GM19324 (cell line): ENCODE measurements at regions not wholly inside any gene's neighbourhood (a gene's known extent, or its start where the extent isn't known, plus 50 kb on each side); places are given as distances from the start of the nearest gene placed in this dataset.
A peak's percentile ranks its signal among the peaks of the same experiment; 100 is the strongest.

Source experiments
- ATAC-seq: cut with Tn5 transposase; IDR thresholded peaks from one replicate; pipeline ENCODE4 v1.9.1; 2021; ENCODE audit warnings: mild to moderate bottlenecking, moderate library complexity; ENCODE audit not compliant: unreplicated experiment, low FRiP score

DNA sequence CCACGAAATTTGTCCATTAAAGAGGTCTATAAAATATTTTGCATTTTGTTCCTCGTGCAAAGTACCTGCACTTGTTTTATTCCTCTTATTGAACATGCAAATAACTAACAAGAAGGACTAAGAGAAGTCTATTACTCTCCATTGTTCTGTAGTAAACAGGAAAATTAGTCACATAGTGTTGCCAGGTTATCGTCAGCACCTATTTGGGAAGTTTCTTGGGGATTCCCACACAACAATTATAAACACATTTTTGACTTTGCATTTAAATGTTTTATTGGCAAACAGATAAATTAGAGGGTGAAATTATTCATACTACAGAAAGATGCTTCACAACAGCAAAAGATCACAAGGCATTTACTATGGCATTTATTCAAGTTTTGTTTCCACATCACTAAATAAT is 174.5 kb downstream of the ZC3H11B start:
- no peak for ATAC-seq

- ATAC-seq: no peak
These were observed 178.0 kb downstream of the ZC3H11B start for GRCh38 chr1:219434923-219435297.

DNA sequence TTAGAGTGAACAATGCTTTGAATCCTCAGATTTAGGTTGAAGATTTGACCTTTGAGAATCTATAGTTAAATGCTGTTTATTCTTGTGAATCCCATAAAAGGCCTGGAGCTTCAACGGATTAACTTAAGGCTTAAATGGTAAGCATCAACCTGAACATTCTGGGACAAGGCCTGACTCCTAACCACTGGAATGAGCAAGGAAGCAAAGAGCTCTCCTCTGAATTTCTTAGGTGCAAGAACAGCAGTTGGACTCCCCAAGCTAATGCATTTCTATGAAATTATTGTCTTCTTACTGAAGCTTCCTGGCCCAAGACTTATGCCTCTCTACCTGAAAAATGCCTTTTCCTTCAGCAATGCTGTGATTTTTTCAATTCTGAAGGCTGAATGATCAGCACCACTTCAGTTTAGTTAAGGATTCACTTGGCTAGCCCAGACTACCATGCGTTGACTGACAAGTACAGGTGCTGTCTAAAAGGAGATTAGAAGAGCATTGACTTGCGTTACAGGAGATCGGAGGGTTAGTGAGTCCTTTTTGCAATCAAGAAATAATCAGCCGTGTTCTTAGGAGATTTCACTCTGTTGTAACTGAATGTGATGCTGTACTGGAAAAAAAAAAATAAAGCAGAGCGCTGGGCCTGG is 178.5 kb downstream of the ZC3H11B start:
- no peak for ATAC-seq

DNA sequence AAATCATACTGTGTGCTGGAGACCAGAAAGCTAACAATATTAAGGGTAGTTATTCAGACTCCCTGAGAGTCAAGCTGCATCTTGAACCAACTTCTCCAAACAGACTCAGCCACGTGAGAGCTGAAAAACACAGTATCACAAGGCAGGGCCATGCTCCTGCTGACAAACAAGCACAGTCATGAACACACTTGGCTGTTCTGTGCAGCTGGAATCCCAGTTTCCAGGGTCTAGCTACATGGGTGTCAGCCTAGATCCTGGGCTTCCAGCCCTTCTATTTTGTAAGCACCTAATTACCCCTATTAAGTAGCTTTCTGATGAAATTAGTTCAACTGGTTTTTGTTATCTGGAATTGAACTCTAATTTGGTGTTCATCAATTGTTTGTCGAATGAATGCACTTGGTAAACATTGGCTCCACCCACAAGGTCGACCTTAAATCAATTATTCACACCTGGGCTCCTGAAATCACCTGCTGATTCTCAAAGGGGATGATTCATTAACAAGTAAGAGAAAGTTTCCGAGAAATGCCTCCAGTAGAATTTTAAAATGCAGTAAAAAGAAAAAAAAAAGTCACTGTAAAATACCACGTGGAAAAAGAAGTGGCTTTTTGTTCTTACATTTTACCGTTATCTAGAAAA is 179.3 kb downstream of the ZC3H11B start:
- no peak for ATAC-seq

- ATAC-seq: no peak
These were observed 179.9 kb downstream of the ZC3H11B start for GRCh38 chr1:219433001-219433400.

GRCh38 chr1:219432191-219432606 is 180.7 kb downstream of the ZC3H11B start:
- ATAC-seq: no peak

GRCh38 chr1:219430419-219430818 is 182.5 kb downstream of the ZC3H11B start:
- ATAC-seq: no peak

GRCh38 chr1:219428651-219429050 is 184.3 kb downstream of the ZC3H11B start:
- no peak for ATAC-seq

DNA sequence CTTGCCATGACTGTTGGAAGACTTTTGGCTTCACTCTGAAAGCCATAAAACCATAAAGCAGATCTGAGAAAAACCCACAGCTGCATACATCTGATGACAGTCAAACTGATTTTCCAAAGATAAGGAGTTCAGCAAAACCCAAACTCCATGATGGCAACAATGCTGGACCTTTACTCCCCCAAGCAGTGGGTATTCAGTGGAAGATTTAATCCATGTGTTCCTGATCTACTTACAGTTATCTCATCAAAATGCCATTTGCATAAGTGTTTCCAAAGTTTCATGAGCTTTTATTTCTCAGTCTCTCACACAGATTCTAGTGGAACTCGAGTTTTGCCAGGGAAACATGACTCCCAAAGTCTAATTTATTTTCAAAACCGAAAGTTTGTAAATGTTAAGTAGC is 184.9 kb downstream of the ZC3H11B start:
- ATAC-seq: no peak

GRCh38 chr1:219427403-219427802 is 185.5 kb downstream of the ZC3H11B start:
- ATAC-seq: no peak

DNA sequence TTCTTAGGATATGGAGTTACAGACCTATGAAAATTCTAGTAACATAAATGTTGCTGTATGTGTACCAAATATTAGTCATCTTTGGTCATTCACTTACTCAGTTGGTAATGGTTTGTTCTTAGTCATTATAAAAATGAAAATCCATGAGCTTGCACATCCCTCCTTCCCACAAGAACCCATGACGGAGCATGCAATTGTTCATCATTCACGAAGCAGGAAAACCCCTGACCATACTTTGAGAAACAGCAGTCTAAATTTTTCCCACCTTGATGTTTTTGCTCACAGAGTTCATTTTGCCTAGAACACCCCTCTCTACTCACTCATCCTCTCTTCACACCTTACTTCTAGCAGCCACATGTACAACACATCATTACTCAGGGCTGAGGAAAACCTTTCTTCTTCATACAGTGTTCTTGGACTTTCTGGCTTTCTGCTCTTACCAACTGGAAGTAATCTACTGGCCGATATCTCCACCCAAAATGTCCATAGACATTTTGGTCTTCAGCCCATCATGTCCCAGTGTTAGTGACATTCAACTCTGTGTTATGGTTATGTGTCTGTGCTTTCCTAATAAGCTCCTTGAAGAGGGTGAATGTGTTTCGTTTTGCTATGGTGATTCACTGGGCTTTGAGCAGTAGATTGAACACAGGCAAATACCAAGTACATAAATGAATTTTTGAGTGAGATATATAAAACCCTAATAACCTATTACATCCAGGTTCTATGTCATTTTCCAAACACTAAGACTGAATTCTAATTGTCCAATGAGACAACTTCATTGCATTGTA is 189.9 kb downstream of the ZC3H11B start:
- no peak for ATAC-seq

DNA sequence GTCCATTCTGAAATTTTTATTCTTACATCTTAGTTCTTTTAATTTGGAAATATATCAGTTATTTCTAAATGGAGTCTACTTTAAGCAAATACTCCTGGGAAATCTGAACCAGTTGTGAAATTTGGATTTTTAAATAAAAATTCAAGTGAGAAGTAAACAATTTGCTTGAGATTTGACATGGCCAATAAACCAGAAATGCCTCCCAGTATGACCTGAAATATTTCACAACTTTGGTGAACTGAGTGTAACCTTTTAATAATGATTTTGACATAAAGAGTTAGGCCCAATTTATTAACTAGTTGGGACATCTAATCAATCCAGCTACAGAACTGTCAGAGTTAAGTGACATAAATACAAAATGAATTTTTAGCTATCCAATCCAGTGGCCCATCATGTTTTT is 192.0 kb downstream of the ZC3H11B start:
- ATAC-seq: no peak

GRCh38 chr1:219419860-219420259 is 193.0 kb downstream of the ZC3H11B start:
- no peak for ATAC-seq

GRCh38 chr1:219419065-219419464 is 193.8 kb downstream of the ZC3H11B start:
- ATAC-seq: no peak

- ATAC-seq: no peak
These were observed 195.3 kb downstream of the ZC3H11B start for GRCh38 chr1:219417610-219418009.

DNA sequence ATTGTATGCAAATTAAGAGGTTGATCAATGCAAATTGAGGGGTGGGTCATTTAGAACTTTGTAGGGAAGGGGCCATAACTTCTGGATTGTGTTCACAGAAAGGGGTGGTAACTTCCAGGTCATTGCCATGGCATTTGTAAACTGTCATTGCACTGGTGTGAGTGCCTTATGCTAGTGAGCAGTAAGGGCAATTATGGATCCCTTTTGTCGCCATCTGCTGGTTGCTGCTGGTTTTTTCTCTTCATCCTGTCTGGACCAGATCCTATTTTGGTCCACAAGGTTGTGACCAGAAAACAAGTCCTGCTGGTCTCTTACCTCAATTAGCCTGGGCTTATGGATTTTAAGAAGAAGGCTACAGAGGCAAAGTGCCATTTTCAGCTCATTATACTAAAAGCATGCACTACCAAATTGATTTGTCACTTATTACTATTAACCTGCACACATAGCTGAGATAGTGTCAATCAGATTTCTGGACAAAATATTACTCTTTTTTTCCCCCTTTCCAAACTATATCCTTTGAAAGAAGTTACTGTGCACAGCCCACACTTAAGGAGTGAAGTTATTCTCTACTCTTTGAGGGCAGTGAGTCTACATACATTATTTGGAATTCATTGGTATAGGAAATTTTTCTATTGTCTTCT is 196.2 kb downstream of the ZC3H11B start:
- peak; percentile 94 for ATAC-seq

GRCh38 chr1:219415915-219416314 is 197.0 kb downstream of the ZC3H11B start:
- no peak for ATAC-seq

- ATAC-seq: no peak
These were observed 197.5 kb downstream of the ZC3H11B start for GRCh38 chr1:219415433-219415832.

DNA sequence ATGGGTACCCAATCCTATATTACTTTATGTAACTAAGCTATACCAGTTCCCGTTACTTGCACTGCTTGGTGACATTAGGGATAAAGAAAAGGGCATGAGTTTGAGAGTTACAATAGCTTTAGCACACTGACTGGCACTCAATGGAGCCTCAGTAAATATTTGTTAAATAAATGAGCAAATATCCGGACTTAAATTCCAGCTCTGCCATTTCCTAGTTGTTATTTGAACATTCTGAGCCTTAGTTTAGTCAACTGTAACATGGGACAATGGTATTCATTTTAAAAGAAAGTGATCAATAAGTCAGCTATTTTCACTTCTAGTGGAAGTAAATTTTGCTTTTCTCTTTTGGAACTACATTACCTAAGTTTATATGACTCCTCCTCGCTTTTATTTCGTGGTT is 198.7 kb downstream of the ZC3H11B start:
- no peak for ATAC-seq

- ATAC-seq: no peak
These were observed 199.4 kb downstream of the ZC3H11B start for GRCh38 chr1:219413536-219413935.

- no peak for ATAC-seq
These were observed 200.1 kb downstream of the ZC3H11B start for GRCh38 chr1:219412772-219413171.
